Dermis blood vessel endothelial cell (primary cell): ENCODE measurements at regions not wholly inside any gene's neighbourhood (a gene's known extent, or its start where the extent isn't known, plus 50 kb on each side); places are given as distances from the start of the nearest gene placed in this dataset.

ENCODE experiments used
- DNase-seq: peaks from one replicate; pipeline ENCODE4 v3.0.0; 2010

DNA sequence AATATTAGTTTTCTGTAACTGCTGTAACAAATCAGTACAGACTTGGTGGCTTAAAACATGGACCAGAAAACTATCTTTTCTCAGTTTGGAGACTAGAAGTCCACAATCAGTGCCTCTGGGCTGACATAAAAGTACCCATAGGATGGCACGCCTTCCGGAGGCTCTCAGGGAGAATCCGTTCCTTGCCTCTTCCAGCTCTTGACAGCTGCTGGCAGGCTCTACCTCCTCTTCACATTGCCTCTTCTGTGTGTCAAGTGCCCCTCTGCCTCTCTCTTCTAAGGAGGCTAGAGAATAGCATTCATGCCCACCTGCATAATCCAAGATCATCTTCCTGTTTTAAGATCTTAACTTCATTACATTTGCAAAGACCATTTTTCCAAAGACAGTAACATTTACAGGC, 1194.2 kb downstream of the EFNB2 start:
- no peak for DNase-seq

DNA sequence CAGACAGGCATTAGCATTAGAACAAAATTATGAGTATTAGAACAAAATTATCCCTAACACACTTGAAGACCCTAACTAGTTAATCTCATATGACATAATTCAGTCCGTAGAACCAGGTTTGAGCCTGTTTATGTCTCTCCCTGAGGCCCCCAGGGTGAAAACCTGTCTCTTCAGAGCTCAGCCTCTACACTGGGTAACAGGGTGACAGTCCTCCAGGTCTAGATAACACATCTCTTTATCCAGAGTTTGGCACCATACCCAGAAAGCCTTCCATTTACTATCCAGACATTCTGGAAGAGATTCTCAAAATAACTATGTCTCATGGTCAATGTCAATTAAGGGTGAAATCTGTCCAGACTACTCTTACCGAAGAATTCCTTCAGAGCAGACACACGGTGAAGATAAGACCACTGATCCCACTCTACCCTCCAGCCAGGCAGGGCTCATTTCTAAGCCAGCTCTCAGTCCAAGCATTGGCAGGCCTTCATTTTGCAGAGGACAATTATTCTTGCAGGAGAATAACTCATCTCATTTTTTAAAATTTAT, 1195.3 kb downstream of the EFNB2 start:
- DNase-seq, result no peak

DNA sequence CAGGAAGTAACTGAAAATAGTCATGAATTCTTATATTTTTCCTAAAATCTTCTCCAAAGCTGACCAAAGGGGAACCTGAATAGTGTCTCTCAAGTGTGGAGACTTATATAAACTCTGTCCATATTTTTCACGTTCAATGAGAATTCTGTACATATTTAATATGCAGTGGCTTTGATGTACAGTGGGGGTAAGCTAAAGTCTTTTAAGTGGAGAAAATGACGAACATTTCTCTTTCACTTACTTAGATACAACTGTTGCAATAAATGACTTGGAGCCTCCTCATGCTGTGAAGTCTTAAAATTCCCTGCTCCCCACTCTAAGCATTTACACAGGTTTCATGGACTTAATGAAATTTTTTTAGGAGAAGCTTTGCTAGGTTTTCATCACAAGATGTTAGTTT, 1196.7 kb downstream of the EFNB2 start:
- DNase-seq, result no peak

DNA sequence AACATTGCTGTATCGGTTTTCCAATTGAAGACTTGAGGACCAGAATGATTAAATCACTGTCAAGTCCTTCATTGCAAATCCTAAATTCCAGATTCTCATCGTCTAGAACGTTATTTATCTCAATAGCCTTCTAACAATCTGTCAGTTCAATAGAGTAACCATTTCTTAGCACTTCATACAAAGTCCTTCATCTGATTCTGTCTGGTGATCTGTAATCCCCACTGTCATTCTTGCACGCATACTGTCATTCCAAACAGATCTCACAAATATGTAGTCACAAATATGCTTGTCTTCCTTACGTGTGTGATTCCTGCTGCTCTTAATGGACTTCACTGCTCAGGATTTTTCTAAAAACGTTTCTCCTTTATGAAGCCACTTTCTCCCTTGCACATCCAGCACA, 1197.5 kb downstream of the EFNB2 start:
- DNase-seq, result no peak

DNA sequence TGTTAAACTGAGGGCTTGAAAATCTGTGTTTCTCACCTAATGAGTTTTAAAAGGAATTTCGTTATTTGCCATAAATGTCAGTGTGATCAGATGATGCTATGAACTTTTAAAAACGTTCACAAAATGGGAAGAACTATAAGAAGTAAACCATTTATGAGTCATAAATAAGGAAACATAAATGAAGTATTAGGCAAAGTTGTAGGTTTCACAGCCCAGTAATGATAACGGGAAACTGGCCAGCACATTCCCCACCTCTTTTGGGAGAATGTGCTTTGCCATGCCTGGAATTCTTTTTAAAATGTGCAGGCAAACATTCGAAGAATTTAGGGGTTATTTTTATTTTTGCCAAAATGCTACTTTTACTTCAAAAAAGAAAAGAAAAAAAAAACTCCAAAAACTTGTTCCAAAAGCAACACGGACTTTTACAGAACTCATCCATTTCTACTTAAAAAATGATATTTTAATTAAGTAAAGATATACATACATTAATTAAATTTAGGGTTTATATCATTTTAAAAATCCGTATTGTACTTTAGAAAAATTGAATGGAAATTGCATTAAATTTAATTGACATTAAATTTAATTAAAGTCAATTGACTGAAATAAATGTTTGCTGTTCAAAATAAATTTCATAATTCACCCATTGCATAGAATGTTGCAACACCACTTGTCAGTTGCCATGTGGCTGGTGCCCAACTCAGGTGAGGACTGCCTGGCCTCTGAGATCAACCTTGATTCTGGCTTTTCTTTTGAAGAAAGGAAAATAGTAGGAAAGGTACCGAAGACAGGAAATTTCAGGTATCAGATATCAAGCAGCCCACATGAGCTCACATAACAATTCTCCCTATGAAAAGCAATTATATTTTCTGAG, 1198.5 kb downstream of the EFNB2 start:
- no peak for DNase-seq

DNA sequence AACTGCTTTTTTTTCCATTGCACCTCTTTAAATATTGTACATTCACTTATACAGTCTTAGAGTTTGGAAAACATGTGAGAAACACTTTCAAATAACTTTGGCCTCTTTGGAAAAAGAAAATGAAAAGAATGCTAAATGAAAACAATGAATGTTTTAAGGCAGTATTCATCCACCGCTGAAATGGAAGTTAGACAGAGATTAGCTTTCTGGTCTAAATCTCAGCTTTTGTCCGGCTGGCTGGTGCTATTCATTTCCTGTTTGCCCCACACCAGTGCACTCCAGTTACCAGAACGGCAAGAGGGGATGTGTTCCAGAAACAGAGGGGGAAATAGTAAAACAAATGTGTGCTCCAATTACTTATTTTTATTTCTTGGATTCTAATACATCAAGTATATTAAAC, 1201.3 kb downstream of the EFNB2 start:
- DNase-seq, result no peak

DNA sequence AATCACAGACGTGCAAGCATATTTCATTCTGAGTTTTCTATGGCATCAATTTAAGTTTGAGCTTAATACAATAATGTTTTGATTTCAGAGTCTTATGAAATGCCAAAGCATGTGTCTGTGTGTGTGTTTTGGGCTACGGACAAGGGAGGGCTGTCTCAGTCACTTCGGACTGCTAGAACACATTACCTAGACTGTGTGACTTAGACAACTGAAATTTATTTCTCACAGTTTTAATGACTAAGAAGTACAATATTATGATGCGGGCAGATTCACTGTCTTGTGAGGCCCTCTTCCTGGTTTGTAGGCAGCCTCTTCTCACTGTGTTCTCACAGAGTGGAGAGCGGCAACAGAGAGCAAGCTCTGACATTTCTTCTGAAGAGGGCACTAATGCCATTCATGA, 1202.0 kb downstream of the EFNB2 start:
- no peak for DNase-seq

DNA sequence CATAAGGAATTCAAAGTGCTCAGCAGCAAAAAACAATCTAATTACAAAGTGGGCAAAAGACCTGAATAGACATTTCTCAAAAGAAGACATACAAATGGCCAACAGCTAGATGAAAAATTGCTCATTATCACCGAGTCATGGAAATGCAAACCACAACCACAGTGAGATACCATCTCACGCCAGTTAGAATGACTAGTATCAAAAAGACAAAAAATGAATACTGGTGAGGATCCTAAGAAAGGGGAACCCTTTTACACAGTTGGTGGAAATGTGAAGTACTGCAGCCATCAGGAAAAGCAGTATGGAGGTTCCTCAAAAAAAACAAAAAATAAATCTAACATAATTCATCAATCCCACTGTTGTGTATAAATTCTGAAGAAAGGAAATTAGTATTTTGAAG, 1206.1 kb downstream of the EFNB2 start:
- DNase-seq, result no peak

DNA sequence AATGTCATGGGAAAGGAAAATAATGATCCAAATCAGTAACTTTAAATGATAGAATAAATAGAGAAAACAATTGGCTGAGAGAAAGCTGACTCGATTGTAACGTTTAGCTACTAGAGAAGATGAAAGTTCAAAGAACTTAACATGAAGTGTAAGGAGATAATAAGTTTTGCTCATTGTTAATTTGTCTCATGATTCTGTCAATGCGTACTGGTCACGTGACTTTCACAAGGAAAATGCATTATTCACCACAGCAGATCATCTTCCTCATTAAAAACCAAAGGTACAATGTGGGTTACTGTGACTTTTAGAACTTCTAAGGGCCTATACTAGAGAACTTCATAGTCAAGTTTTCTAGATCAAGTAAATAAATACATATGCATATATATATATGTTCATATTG, 1207.2 kb downstream of the EFNB2 start:
- DNase-seq, result no peak

DNA sequence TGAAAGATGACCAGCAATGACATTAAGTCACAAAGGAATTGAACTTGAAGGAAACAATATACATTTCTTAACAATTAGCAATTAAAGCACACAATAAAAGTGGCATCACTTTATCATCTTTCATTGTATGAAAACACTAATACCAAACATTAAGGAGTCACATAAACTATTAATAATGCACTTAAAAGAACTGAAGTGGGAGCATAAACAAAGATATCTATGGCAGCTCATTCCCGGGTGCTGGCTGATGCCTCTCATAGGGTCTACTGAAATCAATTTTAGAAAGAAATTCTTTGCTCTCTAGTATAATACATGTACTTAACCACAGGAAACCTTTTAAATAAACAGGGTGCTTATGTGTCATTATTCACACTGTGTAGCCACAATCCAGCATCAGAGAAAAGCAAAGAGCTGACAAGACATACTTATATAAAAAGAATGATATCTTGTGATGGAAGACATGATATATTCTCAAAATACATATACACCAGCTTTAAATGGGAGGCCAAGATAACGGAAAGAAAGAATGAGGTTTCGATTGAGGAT, 1207.8 kb downstream of the EFNB2 start:
- no peak for DNase-seq

DNA sequence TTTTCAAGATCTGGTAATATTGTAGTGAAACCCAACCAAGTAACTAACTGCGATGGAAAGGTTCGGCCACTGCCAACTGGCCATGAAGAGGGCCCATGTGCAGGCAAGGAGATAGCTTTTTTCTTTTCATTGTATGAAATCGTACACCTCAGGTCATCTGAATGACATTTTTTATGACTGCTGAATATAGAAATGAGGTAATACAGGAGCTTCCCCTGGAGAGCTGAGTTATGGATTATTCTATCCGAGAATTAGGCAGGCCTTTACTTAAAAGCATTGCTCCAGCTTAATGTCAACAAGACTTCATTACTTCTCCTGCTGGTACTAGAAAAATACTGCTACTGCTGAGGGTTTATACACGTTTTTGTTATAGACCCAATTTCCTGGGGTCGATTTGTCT, 1215.6 kb downstream of the EFNB2 start:
- no peak for DNase-seq

DNA sequence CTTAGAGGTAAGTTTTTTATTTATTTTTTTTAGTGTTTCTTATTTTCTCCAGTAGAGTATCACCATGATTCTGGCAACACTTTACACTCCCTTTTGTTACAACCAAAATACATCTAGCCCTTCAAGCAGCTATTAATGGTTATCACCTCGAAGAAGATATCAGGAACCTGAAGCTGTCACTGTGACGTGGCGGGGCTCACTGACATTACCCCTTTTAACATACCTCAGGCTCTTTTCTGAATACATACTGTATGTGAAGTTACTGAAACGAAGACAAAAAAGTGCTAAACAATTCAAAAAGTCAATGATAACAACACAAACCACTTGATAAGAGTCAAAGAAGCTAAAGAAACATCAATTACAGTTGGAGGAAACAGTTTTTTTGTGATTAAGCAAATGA, 1218.7 kb downstream of the EFNB2 start:
- no peak for DNase-seq

DNA sequence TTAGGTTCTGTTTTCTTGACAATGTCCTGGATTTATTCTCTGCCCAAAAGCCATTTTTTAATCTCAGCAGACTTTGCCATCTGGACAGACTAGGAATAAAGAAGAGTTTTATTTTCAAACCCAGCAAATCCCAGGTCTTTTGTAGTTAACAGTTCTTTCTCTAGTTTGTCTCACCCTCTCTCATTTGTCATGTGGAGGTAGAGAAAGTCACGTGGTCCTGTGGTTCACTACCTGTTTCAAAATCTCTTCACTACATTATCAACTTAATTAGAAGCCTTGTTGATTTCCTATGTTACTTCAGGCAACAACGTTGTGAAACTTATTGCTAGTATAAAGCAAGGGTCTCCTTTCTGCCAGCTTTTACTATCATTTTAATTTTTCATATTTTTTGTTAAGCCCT, 1222.6 kb downstream of the EFNB2 start:
- no peak for DNase-seq

DNA sequence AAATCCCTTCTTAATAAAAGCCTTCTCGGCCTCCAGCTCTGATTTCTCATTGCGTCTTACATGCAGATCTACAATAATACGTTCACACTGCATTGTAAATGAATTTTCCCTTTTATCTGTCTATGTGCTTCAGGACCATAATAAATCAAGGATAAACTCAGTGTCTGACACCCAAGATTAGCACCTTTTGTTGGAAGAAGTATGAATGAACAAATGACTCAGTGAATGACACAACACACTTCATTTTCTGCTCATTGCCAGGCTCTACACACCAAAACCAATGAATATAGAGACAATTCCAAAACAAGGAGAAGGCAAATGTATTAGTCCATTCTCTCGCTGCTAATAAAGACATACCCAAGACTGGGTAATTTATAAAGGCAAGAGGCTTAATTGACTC, 1224.4 kb downstream of the EFNB2 start:
- DNase-seq, result no peak

DNA sequence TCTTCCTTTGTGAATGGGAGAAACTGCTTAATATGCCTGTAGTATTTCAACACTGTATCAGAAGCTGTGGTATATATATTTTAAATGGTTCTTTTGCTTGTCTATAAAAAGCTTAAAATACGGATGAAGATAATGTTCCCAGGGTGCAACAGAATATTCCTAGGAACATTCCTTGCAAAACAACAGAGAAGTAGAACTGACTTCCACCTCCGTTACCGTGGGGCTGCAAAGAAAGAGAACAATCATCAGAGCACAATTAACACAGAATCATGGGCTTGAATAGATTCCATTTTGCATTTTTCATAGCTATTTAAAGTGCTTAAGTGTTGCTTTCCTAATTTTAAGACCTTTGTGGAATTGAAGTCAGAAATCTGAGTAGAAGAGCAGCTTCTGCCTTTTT, 1227.7 kb downstream of the EFNB2 start:
- no peak for DNase-seq

DNA sequence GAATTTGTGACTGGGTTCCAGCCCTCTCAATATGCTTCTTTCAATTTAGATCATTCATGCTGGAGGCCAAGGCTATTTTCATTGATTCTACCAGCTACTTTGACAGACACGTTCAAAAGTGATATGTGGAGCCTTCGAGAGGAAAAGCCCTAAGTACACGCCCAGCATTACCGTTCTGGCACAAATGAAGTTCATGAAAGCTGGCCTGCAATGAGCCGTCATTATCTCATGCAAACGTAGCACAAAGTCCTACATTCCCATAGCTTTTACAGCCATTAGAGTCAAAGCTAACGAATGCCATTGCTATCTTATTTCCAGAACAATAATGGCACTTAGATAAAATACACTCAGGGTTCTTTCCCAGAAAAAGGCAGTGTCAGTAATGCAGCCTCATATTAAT, 1237.6 kb downstream of the EFNB2 start:
- DNase-seq, result no peak

DNA sequence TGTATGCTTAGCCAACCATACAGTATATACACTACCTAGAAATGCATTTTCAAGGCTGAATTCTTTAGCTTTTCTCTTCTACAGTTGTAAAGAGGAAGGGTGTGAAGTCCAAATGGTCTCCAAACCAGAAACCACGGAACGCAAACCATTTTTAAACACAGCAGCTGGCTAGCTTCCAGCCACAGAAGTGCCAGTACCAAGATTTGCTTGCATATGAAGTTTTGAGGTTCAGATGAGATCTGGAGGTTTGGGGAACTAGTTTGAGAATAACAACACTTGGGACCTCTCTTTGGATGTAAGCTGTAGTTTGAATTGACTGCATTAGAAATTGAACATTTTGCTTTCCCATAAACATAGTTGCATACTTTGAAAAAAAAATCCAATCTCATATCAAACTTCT, 1243.5 kb downstream of the EFNB2 start:
- no peak for DNase-seq

DNA sequence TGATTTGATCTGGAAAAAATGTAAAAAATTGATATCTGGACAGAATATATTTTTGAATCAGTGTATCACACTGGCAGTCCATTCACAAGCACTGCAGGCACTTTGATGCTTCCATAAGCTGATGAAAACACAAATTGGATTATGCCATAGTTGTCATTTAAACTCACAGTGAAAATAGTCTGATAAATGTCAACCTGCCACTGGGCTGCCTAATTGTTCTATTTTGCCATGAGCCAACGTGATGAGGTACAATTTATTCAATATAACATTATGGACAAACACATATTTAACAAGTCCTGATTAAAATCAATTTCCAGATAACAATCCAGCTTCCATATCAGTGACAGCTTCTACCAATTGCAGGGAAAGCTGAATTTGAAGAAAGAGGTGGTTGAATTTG, 1244.9 kb downstream of the EFNB2 start:
- DNase-seq, result no peak

DNA sequence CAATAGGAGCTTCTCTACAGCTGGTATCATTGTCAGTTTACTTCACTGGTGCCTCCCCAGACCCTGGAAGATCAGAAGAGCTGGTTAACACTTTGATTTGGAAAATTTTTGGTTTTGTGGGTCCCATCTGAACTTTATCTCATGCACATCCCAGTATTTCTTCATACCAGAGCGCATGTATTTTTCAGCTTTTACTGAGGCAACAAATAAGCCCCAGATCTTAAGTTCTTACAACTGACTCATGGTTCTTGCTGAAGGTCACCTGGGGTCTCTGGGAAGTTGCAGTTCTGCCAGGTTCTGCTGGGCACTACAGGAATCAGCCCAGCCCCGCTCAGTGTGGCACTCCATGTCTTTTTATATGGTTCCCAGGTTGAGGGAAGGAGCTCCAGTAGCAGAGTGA, 1249.9 kb downstream of the EFNB2 start:
- DNase-seq, result no peak

DNA sequence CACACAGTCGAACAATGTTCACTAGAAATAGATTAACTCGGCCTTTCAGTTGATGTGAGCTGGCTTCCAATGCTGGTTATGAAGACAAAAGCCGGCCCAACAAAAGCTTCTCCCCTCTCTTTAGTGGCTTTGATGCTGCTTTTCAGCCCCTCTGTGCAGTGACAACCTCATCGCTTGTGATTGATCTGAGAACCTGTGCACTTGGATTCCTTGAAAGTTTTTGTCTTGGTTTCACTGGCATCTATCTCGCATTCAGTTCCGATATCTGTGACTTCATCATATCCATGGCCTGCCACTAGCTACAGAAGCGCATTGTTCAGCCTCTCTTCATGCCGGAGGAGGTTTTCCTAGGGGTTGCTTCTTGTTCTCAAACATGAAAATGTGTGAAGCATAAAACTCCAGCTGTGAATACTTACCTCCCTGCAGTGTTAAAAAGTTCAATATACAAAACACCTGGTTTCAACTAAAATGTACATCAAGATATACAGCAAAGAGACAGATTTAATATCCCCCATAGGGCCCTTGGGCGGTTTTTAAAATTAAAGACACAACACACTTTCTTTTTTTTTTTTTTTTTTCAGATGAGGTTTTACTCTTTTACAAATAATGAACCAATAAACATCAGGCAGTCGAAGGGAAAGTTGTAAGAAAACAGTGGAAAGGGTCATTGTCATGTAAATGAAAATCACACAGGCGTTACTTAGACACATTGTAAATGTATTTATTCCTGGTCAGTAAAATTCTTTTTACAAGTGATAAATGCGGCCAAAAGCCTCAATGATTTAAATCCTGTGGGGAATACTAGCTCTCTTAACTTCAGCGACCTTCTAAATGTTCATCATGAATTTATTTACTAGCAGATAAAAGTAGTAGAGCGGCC, 1252.8 kb downstream of the EFNB2 start:
- DNase-seq, result no peak

DNA sequence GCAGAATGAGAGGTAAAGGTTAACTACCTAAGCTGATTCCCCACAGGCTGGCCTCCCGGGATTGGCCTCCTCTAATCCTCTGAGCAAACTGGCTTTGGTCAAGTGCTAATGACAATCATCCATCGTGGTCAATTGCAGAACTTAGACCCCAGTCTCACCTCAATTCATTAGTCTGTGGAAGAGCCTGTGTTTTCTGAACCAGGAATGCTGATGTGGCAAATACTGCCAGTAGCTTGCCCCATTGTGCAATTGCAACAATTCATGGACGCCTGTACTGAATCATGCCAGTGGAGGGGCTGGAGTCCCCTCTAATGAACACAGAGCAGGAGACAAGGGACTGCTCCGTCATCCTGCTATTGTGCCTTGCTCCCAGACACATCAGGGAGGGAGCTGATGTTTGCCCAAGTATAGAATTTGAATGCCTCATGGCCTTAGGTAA, 1256.5 kb downstream of the EFNB2 start:
- no peak for DNase-seq

DNA sequence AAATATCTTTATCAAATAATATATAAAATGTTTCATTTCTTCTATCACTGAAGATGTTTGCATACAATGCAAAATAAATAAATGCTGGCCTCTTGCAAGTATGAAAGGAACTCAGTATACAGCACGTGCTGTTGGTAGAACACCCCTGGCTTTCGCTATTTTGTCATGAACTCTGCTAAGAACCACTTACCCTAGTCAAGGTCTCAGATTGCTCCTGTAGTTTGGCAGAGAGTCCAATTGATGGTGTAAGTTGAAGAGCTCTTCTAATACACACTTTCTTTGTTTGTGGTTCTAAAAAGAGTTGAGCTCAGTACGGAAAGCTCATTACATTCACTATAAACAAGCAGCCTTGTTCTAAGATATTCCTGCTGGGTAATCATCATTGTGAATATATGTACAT, 1258.9 kb downstream of the EFNB2 start:
- no peak for DNase-seq

DNA sequence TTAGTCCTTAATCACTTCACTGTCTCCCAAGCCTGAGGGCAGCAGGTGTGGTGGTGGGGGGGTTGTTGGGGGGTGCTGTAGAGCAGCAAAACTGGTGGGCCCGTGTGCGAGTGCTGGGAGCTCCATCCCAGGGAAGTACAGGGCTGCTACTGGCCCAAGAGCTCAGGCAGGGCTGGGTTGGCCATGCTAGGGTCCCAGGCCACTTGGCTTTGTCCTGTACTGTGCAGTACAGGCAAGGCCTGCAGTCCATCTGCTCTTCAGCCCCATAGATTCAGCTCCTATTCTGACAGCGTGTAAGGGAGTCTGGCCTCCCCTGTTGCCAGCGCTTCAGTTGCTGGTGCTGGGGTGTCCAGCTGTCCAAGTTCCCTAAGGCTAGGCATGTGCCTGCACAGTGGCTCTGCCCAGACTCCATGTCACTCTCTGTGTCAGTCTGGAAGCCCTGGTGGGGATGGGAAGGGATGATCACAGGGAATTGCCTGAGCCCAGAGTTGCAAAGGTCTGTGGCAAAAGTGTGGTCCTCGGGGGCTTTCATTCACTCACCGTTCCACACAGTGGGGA, 1261.7 kb downstream of the EFNB2 start:
- no peak for DNase-seq
